NCI-H146 treated with DMSO at 0.1 percent for 48 hours (cell line): ENCODE measurements at regions not wholly inside any gene's neighbourhood (a gene's known extent, or its start where the extent isn't known, plus 50 kb on each side); places are given as distances from the start of the nearest gene placed in this dataset.
"Not testable (repeated sequence)": the region's sequence is repeated elsewhere in the genome, so short reads cannot be mapped to it uniquely, and the experiment has no call there.

Experiments used
- DNase-seq: peaks from one replicate; lab custom pipeline; 2025; ENCODE audit not compliant: unreplicated experiment; lab: John Stamatoyannopoulos, UW

GRCh38 chr7:65254061-65254460 lies 119.6 kb upstream of the ZNF92 start:
- DNase-seq, result no peak

- peak; percentile 73 for DNase-seq
Observed at GRCh38 chr7:65251851-65252620, 121.6 kb upstream of the ZNF92 start.

DNA sequence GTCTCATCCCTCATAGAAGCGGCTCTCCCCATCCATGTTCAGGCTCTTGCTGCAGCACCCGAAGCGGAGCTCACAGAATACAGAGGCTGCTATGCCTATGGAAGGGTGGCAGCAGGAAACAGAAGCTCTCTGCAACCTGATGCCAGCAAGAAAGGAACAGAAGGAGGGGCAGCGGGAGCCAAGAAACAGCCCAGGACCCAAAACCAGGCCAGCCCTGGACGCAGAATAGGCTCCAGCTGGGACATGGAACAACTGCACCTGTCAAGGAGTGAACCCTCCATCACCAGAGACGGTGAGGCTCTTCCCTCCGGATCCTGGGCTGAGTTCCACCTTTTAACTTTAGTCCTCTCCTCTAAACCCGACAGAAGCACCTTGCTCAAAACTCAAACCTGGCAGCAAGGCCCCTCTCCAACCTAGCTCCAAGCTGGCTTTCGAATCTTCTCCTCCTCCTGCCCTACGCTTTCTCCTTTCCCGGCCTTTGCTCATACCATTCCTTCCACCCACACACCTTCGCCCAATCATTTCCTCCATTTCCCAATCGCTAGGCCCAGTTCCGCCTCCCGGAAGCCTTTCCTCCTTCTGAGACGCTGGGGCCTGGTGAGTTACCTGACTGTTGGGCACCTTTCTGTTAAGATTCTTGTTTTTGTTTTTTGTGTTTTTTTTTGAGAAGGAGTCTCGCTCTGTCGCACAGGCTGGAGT lies 122.8 kb upstream of the ZNF92 start:
- no peak for DNase-seq

- no peak for DNase-seq
Observed at GRCh38 chr7:65250216-65250615, 123.4 kb upstream of the ZNF92 start.

- DNase-seq, result no peak
Observed at GRCh38 chr7:65247491-65247890, 126.2 kb upstream of the ZNF92 start.

GRCh38 chr7:65239707-65240352 lies 133.8 kb upstream of the ZNF92 start:
- DNase-seq, result peak; percentile 57

DNA sequence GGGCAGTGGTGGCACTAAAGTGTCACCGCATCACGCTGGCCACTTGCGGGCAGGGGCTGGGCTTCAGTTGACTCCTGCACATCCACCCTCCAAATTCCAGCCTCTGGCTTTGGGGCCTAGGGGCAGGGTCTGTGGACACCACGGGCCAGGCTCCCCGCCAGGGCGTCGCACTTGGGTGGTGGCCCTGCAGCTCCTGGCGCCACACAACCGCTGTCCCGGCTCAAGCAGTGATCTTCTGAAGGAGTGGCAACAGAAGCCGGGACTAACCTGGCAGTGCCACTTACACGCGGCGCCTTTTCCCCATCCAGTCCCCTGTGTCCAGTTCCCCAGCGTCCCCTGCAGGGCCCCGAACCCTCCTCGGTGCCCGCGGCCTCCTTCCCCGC lies 134.3 kb upstream of the ZNF92 start:
- DNase-seq, result no peak

GRCh38 chr7:65238785-65239184 lies 134.9 kb upstream of the ZNF92 start:
- DNase-seq, result no peak

- DNase-seq, result no peak
Observed at GRCh38 chr7:65235586-65235985, 138.1 kb upstream of the ZNF92 start.

- DNase-seq, result no peak
Observed at GRCh38 chr7:65233409-65234034, 140.1 kb upstream of the ZNF92 start.

- no peak for DNase-seq
Observed at GRCh38 chr7:65230231-65230630, 143.4 kb upstream of the ZNF92 start.

- no peak for DNase-seq
Observed at GRCh38 chr7:65225422-65226006, 148.1 kb upstream of the ZNF92 start.

DNA sequence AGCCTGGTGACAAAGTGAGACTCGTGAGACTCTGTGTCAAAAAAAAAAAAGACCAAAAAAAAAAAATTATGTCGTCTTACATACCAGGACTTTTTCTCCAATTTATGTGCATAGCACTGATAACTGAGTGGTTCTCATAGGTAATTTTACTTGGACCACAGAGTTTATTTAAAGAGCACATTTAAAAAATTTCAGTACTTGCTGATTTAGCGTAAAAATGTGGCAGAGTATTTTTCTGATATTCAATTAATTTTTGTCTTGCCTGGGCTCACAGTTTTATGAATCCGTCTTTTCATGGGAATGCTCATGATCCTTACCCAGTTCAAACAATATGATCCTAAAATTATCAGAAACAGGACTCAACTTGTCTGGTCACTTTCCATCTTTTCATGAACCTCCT lies 151.0 kb upstream of the ZNF92 start:
- no peak for DNase-seq

- DNase-seq, result no peak
Observed at GRCh38 chr7:65221683-65222082, 152.0 kb upstream of the ZNF92 start.

DNA sequence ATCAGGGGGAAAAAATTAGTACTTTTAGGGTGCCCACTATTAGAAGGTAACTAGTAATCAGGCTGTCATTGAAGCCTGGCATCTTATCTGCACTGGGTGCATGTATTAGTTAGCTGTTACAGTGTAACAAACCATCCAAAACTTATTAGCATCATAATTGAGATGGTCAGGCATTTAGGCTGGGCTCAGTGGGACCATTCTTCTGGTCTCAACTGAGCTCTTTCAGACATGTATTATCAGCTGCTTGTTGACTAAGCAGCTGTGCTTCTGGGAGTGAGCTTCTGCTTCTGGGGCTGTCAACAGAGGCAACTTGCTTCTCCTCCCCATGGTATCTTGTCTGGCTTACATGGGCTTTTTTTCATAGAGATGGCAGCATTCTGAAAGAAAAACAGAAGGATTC lies 154.0 kb upstream of the ZNF92 start:
- no peak for DNase-seq

- peak; percentile 90 for DNase-seq
Observed at GRCh38 chr7:65216469-65216868, 157.2 kb upstream of the ZNF92 start.

DNA sequence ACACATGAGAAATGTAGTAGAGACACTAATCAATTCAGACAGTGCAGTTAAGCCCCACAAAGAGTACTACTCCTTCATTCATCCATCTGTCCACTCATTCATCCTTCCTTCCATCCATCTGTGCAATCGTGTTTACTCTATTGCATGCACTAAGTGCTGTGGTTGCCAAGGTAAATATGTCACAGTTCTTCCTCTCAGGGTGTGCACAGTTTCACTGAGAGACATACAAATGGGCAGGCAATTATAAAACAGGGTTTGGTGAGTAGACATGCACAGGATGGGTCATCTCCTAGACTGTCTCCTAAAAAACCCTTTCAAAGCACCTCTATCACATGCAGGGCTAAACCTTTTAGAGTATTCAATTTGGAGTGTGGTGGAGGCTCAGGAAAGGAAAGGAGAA lies 160.4 kb upstream of the ZNF92 start:
- not testable (repeated sequence) for DNase-seq

GRCh38 chr7:65199221-65199620 lies 174.4 kb upstream of the ZNF92 start:
- not testable (repeated sequence) for DNase-seq

DNA sequence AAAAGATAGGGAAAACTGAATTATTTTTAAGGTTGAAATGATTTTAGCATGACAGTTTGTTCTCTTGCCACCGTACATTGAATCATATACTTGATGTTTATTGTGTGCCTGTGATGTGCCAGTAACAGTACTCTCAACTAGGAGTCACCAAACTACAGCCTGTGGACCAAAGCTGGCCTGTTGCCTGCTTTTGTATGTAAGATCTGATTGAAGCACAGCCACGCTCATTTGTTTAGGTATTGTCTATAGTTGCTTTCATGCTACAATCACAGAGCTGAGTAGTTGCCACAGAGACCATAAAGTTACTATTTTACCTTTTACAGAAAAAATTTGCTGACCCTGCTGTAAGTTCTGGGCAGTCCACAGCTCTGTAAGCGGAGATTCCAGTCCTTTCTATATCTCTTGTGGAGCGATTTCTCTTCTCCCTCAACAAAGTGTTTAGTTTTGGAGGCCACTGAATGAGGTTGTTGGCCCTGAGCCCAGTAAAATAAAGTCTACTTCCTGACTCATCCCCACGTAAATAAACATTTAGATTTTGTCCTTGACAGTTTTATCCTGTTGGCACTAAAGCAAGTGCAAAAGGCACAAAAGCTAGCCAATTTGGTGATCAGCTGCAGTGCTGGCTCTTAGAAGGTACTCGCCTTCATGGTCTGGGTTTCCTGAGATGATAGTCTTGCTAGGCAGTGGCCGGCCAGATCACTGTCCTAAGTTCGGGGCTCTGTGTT lies 180.2 kb upstream of the ZNF92 start:
- not testable (repeated sequence) for DNase-seq

DNA sequence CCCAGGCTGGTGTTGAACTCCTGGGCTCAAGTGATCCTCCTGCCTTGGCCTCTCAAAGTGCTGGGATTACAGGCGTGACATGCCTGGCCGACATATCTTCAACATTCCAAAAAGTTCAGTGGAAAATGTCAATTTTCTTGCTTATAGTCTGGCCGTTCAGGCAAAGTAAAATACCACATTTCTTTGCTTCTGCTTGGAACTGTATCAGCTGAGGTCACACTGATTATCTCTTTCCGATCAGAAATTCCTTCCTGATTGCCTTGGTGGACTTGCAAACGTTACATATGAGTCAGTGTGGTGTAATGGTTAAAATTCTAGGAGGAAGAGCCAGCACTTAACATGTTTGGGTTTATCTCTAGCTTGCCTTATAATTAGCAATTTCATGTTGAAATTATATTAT lies 170.6 kb upstream of the ERV3-1 start:
- not testable (repeated sequence) for DNase-seq

- not testable (repeated sequence) for DNase-seq
Observed at GRCh38 chr7:65150105-65150504, 143.6 kb upstream of the ERV3-1 start.
